GM21717 (cell line): ENCODE measurements at regions not wholly inside any gene's neighbourhood (a gene's known extent, or its start where the extent isn't known, plus 50 kb on each side); places are given as distances from the start of the nearest gene placed in this dataset.
"Not testable (repeated sequence)": the region's sequence is repeated elsewhere in the genome, so short reads cannot be mapped to it uniquely, and the experiment has no call there.

Source experiments
- ATAC-seq: cut with Tn5 transposase; IDR thresholded peaks from one replicate; pipeline ENCODE4 v1.9.1; 2021; ENCODE audit warnings: mild to moderate bottlenecking, moderate library complexity; ENCODE audit not compliant: unreplicated experiment

DNA sequence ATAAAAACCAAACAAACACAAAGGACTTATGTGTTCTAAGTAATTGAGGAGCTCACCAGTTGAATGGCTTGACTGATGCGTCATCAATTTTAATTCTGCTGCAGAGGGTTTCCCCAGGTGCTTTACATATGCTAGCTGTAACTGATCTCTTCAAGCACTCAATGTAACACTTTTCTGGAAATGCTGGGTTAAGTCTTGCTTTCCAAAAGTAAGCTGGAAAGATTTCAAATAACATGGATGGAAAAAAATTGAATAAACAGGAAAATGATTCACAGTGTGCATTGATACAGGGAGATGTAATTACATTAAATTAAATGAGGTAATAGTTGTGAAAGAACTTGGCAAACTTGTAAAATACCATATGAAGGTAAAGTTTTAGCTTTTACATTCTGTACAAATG is 186.7 kb upstream of the WDFY3 start:
- no peak for ATAC-seq

GRCh38 chr4:85154591-85154990 is 188.1 kb upstream of the WDFY3 start:
- ATAC-seq, result no peak

DNA sequence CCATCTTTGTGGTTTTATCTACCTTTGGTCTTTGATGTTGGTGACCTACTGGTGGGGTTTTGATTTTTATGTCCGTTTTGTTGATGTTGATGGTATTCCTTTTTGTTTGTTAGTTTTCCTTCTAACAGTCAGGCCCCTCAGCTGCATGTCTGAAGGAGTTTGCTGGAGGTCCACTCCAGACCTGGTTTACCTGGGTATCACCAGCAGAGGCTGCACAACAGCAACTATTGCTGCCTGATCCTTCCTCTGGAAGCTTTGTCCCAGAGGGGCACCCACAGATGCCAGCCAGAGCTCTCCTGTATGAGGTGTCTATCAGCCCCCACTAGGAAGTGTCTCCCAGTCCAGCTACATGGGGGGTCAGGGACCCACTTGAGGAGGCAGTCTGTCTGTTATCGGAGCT is 199.3 kb upstream of the WDFY3 start:
- ATAC-seq, result no peak

- ATAC-seq, result no peak
Observed at GRCh38 chr4:85166318-85166717, 199.8 kb upstream of the WDFY3 start.

- no peak for ATAC-seq
Observed at GRCh38 chr4:85168234-85168834, 201.8 kb upstream of the WDFY3 start.

- no peak for ATAC-seq
Observed at GRCh38 chr4:85170241-85170640, 203.8 kb upstream of the WDFY3 start.

GRCh38 chr4:85175190-85175589 is 208.7 kb upstream of the WDFY3 start:
- no peak for ATAC-seq

DNA sequence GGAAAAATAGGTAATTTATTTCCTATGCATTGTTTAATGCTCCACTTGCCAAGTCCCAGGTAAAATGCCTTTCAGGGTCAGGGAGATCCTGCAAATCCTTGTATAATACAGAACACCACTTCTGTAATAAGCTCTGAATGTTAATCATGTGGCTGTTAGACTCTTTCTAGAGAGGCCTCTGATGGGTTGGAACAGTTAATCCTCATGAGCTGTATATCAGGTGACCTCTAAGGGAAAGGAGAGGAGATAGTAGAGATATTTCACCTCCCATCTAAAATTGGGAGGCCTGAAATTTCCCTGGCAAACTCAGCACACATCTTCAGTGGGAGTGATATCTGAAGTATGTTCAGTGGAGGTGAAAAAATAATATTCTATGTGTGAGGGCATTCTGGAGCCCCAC is 210.6 kb upstream of the WDFY3 start:
- no peak for ATAC-seq

GRCh38 chr4:85177679-85178078 is 211.2 kb upstream of the WDFY3 start:
- ATAC-seq, result no peak

- no peak for ATAC-seq
Observed at GRCh38 chr4:85180533-85180932, 214.0 kb upstream of the WDFY3 start.

DNA sequence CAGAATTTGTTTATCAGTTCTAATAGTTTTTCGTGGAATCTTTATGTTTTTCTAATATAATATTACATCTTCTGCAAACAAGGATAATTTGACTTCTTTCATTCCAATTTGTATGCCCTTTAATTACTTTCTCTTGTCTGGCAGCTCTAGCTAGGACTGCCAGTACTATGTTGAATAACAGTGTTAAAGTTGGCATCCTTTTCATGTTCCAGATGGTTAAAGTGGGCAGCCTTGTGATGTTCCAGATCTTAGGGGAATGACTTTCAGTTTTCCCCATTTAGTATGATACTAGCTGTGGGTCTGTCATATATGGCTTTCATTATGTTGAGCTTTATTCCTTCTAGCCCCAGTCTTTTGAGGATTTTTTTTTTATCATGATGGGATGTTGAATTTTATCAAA is 220.6 kb upstream of the WDFY3 start:
- no peak for ATAC-seq

DNA sequence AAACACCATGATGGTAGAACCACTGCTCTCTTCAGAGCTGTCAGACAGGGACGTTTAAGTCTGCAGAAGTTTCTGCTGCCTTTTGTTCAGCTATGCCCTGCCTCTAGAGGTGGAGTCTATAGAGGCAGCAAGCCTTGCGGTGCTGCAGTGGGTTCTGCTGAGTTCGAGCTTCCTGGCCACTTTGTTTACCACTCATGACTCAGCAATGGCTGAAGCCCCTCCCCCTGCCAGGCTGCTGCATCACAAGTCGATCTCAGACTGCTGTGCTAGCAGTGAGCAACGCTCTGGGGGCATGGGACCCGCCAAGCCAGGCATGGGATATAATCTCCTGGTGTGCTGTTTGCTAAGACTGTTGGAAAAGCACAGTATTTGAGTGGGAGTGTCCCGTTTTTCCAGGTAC is 229.5 kb upstream of the WDFY3 start:
- not testable (repeated sequence) for ATAC-seq

- no peak for ATAC-seq
Observed at GRCh38 chr4:85200106-85200505, 233.6 kb upstream of the WDFY3 start.

DNA sequence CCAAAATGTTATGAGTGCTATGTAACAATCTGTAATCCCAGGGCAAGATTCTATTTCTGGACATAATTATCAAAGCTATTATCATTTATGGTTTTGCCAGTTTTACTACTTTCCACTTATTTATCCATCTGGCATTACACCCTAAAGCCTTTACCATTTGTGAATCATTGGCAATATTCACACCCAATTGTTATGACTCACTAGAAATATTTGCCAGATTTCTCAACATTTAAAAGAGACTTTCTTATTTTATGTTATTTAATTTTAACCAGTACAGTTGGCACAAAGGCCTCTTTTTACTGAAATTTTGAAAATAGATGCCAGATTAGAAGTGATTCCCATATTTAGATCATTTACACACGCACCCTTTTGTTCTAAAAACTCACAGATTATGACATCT is 242.7 kb upstream of the WDFY3 start:
- no peak for ATAC-seq

DNA sequence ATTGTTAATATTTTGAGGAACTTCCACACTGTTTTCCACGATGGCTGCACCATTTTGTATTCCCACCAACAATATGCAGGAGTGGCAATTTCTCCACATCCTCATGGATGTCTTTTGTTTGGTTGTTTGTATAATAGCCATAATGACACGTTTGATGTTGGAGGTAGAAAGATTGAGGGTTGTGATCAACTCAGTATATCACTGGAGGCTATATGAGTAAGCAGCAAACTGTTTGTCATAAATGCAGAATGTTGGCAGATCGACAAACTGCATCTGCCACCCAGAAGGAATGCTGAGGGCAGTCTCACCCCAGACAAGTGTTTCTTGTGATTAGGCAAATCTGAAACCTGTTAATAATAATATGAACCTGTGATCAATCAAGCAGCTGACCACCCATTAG is 243.9 kb upstream of the WDFY3 start:
- ATAC-seq, result no peak

DNA sequence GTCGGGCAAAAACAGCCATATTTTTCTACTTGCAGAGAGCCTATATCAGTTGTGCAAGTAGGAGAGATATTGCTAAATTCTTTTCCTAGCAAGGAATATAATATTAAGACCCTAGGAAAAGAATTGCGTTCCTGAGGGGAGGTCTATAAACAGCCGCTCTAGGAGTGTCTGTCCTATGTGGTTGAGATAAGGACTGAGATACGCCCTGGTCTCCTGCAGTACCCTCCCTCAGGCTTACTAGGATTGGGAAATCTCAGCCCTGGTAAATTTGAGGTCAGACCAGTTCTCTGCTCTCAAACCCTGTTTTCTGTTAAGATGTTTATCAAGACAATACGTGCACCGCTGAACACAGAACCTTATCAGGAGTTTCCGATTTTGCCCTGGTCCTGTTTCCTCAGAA is 250.1 kb upstream of the WDFY3 start:
- ATAC-seq, result not testable (repeated sequence)

DNA sequence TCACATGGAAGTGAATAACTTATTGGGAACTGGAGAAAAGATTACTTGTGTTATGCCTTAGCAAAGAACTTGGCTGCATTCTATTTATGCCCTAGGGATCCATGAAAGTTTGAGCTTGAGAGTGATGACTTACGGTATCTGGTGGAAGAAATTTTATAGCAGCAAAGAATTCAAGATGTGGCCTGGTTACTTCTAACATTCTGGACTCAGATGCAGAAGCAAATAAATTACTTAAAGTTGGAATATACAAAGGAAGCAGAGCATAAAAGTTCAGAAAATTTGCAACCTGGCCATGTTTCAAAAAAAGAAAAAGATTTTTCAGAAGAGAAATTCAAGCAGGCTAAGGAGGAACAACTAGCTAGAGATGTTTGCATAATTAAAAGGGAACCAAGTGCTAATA is 252.3 kb upstream of the WDFY3 start:
- no peak for ATAC-seq

GRCh38 chr4:85221606-85222005 is 253.3 kb upstream of the ARHGAP24 start:
- ATAC-seq, result no peak

DNA sequence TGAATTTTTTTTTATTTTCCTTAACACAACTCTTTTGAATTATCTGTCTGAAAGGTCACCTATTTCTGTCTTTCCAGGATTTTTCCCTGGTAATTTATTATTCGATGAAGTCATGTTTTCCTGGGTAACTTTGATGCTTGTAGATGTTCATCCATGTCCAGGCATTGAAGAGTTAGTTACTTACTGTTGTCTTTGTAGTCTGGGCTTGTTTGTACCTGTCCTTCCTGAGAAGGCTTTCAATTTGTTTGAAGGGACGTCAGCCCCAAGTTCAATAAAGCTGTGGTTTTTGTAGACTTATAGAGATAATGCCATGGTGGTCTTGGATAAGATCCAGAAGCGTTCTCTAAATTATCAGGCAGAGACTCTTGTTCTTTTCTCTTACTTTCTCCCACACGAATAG is 252.4 kb upstream of the ARHGAP24 start:
- no peak for ATAC-seq

DNA sequence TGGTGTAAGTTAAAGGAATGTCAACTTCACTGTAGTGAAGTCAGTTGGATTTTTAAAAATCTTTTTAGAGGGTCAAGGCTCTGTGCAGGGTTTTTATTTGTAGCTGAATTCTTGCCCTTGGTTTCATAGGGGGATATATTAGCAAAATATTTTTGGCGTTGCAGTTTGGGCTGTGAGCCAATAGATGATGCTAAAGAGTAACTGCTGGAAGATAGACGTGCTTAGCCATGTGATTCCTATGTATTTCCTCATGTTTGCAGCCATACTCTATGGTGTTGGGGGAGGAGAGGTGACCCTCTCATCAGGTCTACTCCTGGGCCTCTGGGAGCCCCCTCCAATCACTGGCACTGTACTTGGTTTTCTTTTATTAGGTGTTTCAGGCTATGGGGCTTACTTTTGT is 246.7 kb upstream of the ARHGAP24 start:
- ATAC-seq, result no peak

DNA sequence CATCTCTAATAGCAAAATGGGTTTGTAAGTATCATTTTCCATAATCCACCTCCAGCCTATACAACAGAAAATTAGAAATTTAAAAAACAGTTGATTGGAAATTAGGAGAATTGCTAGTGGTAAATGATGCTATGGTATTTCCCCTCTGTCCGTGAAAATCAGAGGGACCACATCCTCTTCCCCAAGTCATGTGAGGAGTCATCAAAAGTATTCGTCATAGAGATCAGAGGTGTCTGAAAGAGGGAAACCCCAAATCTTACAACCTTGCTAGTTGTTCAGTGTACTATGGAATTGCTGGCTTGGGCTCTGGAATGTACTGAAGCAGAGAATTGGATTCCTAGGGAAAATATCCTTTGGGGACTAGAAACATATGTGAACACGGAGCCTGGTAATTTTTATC is 241.4 kb upstream of the ARHGAP24 start:
- no peak for ATAC-seq

DNA sequence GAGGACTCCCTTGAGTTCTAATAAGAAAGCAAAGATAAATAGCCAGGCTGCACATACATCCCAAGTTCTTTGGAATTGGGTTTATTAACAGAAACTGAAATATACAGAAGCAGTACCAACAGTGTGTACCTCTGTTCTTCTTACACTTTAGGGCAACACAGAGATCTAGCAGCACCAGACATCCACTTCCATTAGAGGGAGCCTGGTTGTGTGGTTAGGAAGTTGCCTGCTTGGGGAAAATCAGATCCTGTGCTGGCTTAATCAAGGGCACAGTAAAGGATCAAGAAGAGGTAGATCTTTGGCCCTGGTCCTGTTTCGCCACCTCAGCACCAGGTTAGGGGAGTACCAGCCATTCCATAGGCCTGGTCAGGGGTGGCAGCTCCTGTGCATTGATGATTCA is 231.1 kb upstream of the ARHGAP24 start:
- no peak for ATAC-seq

DNA sequence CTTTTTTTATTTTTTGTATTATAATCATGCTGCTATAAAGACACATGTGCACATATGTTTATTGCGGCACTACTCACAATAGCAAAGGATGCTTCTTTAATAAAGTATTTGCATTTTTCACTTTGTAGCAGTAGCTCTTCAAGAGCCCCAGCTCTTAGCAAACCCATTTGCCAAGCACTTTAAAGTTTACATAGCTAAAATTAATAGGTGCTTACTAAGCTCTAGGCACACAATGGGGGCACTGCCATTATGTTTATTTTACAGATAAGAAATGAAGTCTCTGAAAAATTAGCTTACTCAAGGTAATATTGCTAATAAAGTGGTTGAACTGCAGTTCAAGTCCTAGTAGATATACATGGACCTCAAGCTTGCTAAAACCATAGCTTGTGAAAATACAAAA is 230.3 kb upstream of the ARHGAP24 start:
- no peak for ATAC-seq

DNA sequence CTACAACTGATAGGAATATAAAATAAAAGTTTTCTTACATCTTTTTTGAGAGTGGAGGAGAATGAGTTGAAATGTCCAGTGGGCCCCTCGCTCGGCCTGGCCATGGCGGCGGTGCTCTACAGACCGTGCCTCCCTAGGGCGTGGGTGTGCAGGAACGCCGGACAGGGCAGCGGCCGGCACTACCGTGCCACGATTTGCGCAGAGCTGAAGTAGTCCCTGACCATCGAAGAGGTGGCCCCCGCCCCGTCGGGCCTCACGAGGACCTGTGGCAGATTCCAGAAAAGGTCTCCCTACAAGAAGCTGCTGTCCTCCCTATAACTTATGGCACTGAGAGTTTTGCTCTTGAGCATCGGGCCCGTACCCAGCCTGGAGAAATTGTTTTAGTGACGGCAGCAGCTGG is 228.9 kb upstream of the ARHGAP24 start:
- ATAC-seq, result no peak
